Astrocyte (in vitro differentiated cells and primary cell): ENCODE measurements at regions not wholly inside any gene's neighbourhood (a gene's known extent, or its start where the extent isn't known, plus 50 kb on each side); places are given as distances from the start of the nearest gene placed in this dataset.

ENCODE experiments used
- CTCF ChIP-seq: IDR thresholded peaks from 2 replicates; pipeline ENCODE4 v1.5.1; 2011; ENCODE audit warnings: low read depth, mild to moderate bottlenecking, inconsistent platforms, low read length, moderate library complexity; ENCODE audit not compliant: insufficient read depth
- EZH2 ChIP-seq: IDR thresholded peaks from 2 replicates; pipeline ENCODE4 v1.6.1; 2012; ENCODE audit warnings: mild to moderate bottlenecking, low read length, inconsistent platforms; ENCODE audit not compliant: insufficient read depth

- TF ChIP-seq CTCF (no peak), EZH2 (no peak)
Measured at GRCh38 chr9:13646500-13647021, 367.1 kb upstream of the MPDZ start.
